DMS 273 (cell line): ENCODE measurements at regions not wholly inside any gene's neighbourhood (a gene's known extent, or its start where the extent isn't known, plus 50 kb on each side); places are given as distances from the start of the nearest gene placed in this dataset.

Experiments used
- DNase-seq: peaks from one replicate; lab custom pipeline; 2025; ENCODE audit not compliant: unreplicated experiment; lab: John Stamatoyannopoulos, UW

DNA sequence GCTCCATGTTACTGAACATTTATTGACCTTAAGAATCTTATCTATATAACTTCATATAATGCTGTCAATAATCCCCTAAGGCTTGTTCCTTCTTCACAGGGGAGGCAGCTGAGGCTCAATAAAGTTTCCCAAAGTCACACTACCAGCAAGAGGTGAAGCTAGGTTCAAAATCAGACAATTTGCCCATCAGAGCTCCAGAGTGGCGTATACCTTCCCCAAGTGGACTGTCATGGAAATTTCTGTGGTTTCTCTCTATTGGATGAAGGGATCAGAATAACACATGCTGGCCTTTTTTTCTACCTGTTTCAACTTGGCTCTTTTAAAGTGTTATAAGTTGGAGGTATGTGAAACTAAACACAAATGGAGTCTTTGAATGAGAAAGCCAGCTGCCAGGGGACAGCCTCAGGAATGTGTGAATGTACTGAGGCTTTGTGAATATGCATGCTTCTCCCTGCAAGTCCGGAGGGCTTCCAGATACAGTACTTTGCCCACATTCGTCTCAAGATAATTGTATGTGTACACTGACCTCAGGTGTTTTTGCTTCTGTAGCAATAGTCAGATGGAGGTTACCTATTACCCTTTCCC lies 656.3 kb upstream of the CELF2 start:
- DNase-seq, result no peak

GRCh38 chr10:10362800-10363199 lies 654.9 kb upstream of the CELF2 start:
- no peak for DNase-seq

DNA sequence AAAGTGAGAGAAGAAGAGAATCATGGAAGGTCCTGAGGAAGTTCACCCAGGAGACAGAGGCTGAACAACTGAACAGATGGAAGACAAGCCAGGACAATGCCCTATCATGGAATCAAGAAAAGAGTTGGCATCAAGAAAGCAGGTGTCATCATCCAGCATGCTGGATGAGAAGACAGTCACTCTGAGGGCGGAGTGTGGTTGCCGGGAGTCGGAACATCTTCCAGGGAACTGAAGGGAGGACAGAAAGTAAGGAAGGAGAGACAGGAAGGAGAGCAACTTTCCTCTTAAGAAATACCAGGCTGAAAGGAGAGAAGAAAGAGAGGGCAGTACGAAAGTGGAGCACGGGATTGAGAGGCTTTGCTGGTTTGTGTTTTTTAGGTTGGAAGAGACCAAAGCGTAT lies 654.5 kb upstream of the CELF2 start:
- DNase-seq, result no peak

DNA sequence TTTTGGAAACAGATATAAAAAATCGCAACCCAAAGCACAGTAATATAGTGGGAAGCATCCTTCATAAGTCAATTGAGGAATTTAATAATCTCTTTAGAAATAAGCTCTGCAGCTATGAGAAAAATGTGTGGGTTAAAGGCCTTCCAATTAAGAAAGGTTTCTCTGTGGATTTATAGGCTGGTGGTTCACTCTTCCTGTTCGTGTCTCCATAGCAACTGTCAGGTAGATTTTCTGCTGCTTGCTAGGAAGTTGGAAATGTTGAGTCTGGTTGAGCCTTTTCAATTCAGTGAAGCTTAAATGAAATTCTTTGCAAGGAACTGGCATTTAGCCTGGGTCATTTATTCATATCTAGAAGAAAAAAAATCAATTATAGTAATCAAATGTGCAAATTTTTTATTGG lies 652.8 kb upstream of the CELF2 start:
- no peak for DNase-seq

- no peak for DNase-seq
Observed at GRCh38 chr10:10365676-10366075, 652.0 kb upstream of the CELF2 start.

DNA sequence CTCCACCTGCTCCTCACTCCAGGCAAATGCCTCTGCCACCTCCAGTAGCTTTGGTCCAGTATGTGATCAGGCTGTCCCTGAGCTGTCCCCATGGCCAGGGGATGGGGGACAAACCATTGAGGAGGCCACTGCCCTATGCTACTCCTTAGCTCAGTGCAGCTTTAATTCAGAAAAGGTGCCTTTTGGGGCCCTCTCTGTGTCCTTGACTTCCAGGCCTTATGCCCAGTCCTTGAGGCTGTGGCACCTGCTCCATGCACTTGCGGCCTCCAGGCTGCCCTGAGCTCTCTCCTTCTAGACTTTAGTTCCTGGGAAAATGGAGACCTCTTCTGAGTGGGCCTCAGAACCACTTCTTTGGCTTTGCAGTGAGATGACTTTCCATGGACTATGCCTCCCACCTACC lies 650.8 kb upstream of the CELF2 start:
- no peak for DNase-seq

DNA sequence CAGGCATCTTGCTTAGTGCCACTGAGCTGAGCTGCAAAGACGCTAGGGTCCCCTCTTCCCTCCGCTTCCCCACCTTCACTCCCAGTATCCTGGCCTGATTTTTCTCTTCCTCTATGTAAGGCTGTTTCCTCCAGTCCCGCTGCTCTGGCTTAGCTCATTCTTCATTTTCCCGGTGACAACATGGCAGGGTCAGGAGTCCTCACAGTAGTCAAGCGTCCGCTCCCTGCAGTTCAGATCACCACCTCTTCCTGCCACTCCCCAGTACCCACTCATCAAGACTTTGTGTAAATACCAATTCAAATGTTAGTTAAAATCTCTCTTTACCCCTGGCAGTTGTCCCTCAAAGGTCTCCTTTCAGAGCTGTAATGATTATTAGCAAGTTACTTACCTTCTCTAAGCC lies 650.4 kb upstream of the CELF2 start:
- no peak for DNase-seq

GRCh38 chr10:10368951-10369576 lies 648.6 kb upstream of the CELF2 start:
- DNase-seq, result no peak

DNA sequence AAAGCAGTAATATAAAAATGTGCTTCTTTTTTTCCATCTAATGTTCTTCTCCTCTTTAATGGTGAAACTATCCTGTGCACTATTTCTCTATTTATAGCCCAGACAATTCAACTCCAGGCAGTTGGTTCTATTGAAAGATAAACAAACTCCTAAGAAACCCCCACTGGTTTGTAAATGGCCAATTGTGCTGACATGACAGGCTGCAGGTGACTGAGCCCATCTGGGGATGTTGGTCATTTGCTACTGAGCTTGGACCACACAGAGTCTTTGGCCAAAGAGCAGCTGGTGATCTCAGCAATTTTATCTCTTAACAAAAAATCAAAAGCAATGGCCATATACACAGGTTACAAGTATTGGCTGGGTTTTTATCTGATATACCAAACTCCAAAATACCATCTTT lies 631.8 kb upstream of the CELF2 start:
- no peak for DNase-seq

DNA sequence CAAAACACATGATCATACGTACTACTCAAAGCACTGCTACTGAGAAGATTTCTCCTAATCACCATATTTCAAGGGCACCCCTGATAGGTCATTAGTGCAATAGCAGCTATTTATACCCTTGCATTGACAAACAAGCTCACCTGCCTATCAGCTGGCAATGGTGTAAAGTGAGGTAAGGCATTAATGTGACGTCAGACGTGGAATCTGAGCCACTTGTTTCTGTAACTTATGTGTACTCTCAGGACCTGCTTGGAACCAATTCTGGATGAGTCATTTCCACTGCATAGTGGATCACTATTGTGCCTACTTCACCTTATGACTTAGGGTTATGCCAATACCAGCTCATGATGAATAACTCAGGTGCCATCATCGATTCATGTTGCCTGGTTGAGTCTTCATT lies 628.5 kb upstream of the CELF2 start:
- no peak for DNase-seq

- no peak for DNase-seq
Observed at GRCh38 chr10:10392511-10392910, 625.2 kb upstream of the CELF2 start.

DNA sequence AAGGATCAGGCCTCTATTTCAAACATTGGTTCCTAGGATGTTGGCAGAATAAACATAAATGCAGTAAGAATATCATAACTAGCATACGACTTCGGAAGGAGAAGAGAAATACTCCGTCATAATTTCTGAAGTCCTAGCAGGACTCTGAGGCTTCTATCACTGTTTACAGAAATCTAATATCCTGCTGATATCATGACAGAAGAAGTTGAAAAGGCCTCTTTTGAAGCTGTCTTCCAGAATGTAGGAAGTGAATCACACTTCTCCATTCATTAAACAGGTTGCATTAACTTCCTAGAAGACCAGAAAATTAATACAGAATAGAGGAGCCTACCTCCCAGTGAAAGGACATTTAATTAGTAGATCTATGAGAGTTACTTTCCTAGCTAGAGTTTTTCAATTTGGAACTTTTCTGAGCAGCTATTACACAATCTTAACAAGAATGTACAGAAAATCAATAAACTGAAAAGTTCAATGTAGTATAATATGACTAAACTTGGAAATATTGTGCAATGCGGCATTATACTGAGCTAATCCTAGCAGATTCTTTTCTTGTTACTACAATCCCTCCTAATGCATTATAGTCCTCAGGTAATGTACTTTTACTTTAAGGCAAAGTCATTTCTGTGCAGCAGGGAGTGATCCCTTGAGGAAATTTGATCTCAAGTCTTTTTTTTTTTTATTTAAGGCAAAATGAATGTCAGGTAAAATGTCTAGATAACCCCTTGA lies 622.6 kb upstream of the CELF2 start:
- DNase-seq, result no peak

GRCh38 chr10:10396601-10397000 lies 621.1 kb upstream of the CELF2 start:
- no peak for DNase-seq

DNA sequence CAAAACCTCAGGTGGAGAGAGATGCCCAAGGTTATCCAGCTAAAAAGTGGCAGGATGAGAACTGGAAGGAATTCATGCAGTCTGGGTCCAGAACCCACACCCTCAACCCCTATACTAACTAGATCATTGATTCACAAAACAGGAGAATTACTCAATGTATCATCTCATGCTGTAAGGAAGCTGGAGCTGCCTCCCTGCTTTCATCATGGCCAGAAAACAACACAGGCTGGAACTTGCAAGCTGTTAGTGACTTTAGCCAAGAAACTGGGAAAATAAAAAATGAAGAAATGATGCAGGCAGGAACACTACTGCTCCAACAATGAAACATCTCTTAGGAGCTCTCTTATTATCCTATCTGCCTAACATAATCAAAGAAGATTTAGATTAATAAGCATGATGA lies 619.8 kb upstream of the CELF2 start:
- DNase-seq, result no peak

- no peak for DNase-seq
Observed at GRCh38 chr10:10403762-10404161, 613.9 kb upstream of the CELF2 start.

DNA sequence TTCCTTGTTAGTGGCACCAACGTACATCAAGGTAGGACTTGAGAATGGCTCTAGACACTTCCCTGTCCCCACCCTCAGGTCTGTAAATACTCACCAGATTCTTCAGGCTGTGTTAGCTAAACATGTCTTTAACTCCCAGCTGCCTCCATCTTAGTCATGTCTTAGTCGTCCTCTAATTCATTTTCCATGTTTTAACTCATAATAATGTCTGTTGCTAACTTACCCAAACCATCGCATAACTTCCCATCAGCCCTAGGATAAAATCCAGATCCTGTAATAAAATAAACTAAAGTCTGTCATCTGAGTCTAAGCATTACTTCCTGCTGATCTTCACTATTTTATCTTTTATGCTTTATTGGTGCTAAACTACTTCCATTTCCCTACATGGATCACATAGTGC lies 600.0 kb upstream of the CELF2 start:
- no peak for DNase-seq

GRCh38 chr10:10418387-10418786 lies 599.3 kb upstream of the CELF2 start:
- no peak for DNase-seq

GRCh38 chr10:10421071-10421470 lies 596.6 kb upstream of the CELF2 start:
- DNase-seq, result no peak

DNA sequence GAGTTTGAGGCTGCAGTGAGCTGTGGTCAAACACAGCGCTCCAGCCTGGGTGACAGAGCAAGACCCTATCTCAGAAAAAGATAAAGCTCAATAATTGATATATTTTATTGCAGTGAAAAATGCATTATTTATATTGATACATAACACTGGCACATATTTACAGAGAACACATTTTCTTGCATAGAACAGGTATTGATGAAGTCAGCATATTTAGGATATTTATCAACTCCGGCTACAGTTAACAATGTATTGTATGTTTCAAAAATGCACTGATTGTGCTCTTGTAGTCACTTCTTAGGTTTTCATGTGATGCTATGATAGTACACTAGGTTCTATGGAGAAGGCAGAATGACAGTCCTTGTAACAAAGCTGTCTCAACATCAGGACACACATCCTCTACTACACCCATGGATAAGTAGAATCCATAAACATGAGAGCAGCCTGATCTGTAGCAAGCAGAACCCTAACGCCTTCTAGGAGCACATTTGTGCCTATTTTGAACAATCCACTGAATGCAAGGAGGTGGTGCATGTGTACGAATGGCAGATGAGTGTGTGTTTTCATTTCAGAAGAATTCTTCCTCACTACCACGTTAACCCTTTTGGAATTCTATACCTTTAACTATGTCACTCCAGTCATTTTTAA lies 586.1 kb upstream of the CELF2 start:
- DNase-seq, result no peak

GRCh38 chr10:10432296-10433035 lies 585.2 kb upstream of the CELF2 start:
- no peak for DNase-seq

DNA sequence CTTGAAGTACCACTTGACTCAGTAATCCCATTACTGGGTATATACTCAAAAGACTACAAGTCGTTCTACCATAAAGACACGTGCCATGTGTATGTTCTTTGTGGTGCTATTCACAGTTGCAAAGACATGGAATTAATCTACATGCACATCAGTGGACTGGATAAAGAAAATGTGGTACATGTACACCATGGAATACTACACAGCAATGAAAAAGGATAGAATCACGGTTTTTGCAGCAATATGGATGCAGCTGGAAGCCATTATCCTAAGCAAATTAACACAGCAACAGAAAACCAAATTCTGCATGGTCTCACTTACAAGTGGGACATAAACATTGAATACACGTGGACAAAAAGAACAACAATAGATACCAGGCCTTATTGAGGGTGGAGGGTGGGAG lies 583.4 kb upstream of the CELF2 start:
- no peak for DNase-seq
